ENCODE measurements at regions not wholly inside any gene's neighbourhood (a gene's known extent, or its start where the extent isn't known, plus 50 kb on each side); places are given as distances from the start of the nearest gene placed in this dataset.

DNA sequence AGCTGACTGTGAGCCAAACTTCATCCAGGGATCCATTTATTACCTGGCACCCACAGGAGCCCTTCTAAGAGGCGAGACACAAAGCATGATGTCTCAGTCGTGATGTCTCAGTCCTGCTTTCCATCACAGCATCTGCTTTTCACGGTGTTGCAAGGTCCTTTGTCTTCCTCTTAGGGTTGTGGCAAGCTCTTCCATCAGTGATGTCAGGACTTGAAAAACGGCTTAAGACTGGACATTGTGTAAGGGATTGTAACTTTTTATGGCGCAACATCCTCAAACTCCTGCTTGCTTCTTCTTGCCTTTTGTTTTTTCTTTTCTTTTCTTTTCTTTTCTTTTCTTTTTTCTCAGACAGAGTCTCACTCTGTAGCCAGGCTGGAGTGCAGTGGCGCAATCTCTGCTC is 586.5 kb upstream of the TMEM132C start:
- no peak for DNase-seq (ENCODE audit: low spot score)

DNA sequence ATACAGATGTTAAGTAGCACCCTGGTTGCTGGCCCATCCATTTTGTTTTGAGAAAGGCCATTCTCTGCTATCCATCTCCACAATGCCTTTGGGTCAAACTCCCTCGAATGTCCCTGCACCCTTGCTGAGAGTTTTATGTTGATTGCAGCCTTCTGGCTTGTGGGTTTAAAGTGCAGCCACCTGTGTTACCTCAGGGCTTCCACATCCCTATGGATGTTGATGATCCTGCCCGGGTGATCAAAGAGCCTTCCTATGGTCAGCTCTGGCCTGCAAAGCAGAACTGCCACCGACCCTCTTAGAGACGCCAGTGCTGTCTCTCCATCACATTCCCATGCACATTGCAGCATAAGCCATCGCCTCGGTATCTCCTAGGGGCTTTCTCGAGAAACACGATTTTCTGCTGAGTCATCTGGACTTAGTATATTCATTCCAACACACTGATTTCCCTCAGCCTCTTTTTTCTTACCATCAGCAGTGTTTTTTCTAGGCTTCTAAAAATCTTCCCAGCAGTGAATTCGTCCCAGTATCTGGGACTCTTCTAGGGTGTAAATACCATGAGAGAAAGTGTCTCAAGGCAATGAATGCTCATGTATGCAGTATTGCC is 585.7 kb upstream of the TMEM132C start:
- no peak for DNase-seq (ENCODE audit: low spot score)

DNA sequence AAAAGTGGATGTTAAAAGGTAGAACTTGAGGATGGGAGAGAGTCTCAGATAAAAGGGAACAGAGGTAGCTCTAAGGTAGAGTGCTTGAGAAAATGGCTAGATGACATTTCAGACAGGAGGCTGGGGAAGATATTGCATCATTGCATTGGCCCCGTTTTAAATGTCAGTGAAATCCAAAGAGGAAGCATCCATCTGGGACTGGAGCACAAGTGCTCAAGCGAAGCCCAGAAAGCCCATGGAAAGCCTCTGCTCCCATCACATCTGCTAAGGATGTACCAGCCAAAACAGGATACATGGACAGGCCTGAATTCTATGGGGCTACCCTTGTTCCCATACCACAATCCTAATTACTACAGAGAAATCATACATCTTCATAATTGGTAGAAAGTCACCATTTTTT is 581.5 kb upstream of the TMEM132C start:
- DNase-seq (ENCODE audit: low spot score) = no peak

DNA sequence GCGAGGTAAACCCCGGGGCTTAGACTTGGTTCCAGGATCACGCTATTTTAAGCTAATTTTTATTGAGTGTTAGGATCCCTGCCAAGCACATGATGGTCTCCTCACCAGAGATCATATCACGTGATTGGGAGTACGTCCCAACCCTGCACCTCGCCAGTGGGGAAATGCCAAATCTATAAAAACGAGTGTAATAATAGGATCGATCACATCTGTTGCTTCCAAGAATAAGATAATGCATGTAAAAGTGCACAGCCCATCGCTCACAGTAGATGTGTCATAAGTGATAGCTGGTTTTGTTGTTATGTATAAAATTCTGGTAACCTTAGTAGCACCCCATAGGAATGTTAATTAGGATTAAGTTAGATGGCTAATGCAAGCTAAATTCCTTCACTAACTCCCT is 581.0 kb upstream of the TMEM132C start:
- no peak for DNase-seq (ENCODE audit: low spot score)

DNA sequence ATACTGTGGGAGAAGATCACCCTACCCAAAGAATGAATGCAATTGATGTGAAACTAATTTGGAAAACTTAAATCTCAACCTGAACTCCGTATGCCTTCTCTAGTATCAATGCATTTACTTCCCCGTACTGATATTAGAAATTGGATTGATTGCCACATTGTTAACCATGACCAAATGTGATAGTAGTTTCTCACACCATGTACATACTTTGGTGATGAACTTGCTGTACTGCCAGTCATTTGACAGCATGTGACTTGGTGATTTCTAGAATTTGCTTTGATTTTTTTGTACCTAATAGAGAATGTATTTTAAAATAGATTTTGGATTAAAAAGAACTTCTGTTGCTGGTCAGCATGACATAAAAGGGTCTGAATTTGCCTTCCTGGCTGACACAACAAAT is 579.8 kb upstream of the TMEM132C start:
- DNase-seq (ENCODE audit: low spot score) = no peak

DNA sequence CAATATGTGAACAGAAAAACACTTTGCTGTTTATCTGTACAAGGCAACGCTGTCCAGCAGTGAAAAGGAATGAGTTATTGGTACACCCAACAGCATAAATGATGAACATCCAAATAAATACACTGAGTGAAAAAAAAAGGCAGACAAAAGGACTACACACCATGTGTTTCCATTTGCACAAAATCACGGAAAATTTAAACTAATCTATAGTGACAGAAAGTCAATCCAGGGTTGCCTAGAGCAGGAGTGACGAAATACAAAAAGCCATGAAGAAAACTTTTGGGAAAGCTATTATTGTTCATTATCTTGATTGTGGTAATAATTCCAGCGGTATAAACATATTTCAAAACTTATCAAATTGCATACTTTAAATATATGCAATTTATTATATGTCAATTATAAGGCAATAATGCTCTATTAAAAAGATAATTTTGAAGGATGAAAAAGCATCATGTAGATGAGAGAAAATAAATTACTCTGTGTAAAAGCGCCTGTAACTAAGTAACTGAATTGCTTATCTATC is 578.0 kb upstream of the TMEM132C start:
- DNase-seq (ENCODE audit: low spot score) = no peak

DNA sequence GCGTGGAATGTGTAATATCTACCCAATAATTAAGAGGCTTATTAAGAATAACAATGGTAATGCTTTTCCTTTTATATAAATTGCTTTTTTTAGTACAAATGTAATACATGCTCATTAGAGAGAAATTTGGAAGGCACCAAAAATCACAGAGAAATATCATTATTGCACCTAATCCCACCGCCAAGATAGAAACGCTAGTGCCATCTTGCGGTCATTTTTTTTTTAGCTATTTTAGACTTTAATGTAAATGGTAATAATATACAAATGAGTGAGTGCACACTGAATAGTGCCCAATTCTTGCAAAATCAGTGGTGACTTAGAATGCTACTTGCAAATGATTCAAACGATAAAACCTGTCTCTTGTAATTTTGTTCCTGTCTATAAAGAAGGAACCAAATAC is 576.8 kb upstream of the TMEM132C start:
- no peak for DNase-seq (ENCODE audit: low spot score)

DNA sequence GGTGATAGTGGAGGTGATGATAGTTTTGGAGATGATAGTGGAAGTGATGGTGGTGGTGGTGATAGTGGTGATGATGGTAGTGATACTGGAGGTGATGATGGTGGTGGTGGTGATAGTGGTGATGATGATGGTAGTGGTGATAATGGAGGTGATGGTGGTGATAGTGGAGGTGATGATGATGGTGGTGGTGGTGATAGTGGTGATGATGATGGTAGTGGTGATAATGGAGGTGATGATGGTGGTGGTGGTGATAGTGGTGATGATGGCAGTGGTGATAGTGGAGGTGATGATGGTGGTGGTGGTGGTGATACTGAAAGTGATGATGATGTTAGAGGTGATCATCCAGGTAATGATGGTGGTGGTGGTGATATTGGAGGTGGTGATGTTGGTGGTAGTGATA is 570.0 kb upstream of the TMEM132C start:
- no peak for DNase-seq (ENCODE audit: low spot score)

DNA sequence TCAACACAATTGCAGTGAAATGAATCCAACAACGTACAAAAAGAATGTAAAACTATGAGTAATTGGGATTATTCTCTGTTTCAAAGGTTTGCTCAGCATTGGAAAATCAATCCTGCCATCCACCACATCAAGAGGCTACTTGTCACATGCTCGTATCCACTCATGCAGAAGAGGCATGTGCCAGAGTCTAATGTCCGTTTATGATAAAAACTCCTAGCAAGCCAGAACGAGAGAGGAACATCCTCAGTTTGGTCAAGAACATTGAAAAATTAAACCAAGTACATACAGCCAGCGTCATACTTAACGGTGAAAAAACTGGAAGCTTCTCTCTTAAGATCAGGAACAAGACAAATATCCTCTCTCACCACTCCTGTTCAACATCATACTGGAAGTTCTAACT is 563.9 kb upstream of the TMEM132C start:
- no peak for DNase-seq (ENCODE audit: low spot score)

DNA sequence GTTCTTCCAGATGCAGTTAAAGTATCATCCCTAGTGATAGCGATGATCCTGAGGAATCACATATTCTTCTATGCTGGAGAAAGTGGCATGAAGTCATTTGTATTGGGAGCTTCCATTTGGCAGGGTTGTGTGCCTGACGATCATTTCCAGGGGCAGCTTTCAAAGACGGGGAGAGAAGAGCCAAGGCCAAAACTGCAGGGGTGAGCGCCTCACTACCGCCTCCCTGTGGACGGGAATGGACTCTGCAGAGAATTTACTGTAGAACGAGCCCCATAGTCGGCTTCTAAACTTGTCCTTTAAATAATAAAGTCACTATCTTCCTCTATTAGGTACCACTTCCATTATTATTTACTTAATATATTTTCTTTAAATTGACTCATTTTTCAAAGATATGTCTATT is 555.9 kb upstream of the TMEM132C start:
- no peak for DNase-seq (ENCODE audit: low spot score)

DNA sequence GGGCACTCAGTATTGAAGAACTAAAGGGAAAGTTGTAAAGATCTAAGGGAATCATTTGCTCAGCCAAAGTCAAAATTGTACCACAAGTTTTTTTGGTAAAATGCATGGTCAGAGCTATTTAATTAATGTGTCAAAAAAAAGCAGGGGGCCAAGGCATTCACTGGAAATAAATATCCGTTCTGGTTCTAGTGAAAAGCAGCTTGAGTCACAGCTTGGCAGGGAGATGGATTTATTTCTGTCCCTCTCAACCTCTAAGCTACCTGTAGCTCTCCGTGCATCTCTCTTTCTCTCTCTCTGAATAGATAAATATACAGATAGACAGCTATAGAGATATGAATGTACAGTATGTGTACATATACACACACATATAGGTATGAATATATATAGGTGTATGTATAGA is 554.4 kb upstream of the TMEM132C start:
- DNase-seq (ENCODE audit: low spot score) = no peak

DNA sequence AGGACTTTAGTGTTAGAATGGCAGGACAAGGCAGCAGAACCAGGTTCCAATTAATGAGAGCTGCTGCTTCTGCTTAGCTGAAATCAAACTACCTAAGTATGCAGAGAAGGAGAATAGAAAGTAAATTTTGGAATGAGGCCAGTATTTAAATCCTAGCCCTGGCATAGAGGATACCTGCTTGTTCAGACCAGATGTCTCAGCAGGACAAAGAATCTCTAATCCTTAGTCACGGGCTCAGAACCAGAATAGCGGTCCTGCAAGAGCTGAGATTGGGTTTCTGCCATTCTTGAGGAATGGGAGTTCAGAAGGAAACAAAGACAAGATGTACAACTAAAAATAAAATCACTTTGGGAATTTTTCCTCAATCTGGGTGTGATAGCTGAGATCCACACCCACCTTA is 550.8 kb upstream of the TMEM132C start:
- no peak for DNase-seq (ENCODE audit: low spot score)

DNA sequence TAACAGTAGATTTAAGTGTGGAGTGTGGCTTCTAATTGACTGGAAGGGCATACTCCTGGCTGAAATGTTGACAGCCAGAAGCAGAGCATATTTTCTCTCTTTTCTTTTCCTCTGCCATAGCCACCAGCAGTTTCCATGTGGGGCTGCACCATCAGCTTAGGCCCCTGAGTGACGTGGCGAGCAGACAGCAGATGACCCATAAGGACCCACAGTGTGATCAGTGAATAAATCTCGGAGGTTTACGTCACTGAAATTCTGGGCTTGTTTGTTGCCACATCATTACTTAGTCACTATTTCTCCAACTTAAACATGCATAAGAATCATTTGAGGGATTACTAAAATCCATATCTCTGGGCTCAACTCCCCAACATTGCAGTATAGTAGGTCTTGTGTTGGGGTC is 549.7 kb upstream of the TMEM132C start:
- DNase-seq (ENCODE audit: low spot score) = no peak

DNA sequence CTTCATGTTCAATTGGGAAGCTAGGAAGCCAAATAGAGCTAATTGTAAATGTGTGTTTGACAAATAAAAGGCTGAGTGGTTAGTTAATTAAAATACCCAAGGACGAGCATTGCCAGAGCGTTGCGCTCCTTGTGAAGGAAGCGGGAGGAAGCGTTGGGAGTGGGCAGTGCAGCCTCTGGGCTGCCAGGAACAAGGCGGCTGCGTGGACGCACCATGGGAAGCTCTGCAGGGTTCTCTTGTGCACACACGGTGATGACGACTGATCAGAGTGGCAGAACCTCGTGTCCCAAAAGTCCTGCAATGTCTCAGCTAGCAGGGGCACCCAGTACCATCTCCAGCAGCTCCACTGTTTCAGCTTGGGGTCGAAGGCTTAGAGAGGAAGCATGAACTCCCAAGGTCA is 546.6 kb upstream of the TMEM132C start:
- no peak for DNase-seq (ENCODE audit: low spot score)

DNA sequence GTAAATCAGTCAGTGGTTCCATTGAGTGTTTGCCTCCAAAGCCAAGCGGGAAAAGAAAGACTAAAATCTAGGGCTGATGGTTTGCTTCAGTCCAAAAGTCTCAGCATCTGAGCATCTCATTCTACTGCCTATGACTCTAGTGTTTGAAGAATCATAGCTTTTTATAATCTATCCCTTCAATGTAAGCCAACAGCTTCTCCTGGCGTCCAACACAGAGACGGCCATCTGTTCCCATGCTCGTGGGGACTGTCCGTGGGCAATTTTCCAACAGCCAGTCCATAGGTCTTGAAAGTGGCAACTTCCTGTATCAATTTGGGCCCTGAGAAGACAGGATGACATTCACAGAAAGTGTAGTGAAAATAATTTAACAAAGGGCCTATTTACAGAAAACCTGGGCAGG is 544.4 kb upstream of the TMEM132C start:
- no peak for DNase-seq (ENCODE audit: low spot score)

DNA sequence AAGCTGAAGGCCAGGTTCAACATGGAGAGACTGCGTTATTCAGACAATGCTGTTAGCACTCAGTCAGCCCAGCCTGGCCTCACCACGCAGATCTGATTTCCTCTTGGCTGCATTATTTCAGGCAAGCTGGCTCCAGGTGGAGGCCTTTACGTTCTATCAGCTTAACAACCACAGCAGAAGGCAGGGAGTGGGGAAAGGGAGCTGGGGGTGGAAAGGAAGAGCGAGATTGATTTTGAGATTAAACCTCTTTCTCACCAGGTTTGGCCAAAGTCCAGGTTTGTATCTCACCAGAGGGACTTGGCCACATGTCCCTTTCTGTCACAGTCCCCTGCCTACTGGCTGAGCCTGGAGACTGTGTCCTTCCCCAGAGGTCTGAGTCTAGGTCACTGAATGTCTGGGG is 543.7 kb upstream of the TMEM132C start:
- no peak for DNase-seq (ENCODE audit: low spot score)

DNA sequence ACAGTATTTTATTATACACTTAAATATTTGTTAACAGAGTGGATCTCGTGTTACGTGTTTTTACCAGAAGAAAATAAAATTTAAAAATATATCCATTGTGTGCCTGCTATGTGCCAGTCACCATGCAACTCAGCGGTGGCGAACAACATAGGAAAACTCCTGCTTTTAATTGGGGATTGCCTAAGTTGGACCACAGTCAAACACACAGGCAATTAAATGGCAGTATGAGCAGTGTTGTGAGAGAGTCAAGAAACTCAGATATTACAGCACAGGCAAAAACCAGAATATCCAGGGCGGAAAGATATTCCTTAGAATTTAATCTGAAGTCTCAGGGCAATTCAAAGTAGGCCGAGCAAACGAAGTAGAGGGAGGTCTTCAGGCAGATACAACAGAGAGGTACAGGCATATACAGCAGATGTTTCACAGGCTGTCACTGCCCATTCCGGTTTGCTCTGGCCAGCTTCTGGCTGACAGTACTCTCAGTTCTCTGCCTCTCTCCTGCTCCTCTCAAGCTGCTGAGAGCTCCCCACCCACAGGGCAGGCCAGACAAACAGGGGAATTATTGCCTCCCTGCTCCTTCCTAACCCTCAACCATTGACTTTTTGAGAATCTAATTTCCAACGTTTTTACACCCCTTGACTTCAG is 540.2 kb upstream of the TMEM132C start:
- peak; percentile 34 for DNase-seq (ENCODE audit: low spot score)

DNA sequence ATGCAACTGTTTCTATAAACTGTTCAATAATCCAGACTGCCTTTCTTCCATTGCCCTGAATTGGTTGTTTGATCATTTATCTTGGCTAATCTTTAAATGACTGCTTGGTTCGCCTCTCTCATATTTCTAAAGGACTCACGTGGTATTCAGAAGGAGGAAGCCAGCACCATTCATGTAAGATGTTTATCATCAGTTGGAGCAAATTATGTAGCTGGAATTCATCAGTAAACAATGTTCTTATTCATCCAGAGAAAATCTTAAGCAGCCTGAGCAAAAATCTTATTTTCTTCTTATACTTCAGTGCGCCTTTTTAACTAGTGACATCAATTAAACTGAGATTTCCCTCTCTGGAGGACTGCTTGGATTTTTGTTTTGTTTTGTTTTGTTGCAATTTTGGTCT is 538.7 kb upstream of the TMEM132C start:
- peak; percentile 46 for DNase-seq (ENCODE audit: low spot score)

DNA sequence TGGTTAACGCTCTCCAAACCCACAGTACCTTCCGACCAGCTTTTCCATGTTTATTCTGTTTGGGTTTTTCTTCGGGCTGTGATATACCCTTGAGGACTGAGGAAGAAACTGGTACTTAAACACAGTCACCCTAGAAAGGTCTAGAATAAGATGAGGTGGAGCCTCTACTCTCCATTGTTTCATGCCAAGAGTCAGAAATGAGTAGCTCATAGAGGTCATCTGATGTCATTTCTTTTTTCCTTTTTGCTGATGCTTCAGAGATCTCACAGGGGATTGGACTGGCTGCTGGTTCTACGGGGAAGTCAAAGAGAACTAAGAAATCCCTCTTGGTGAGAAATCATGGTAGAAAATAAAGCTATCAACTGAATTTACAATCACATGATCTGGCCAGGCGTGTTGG is 538.2 kb upstream of the TMEM132C start:
- DNase-seq (ENCODE audit: low spot score) = no peak

DNA sequence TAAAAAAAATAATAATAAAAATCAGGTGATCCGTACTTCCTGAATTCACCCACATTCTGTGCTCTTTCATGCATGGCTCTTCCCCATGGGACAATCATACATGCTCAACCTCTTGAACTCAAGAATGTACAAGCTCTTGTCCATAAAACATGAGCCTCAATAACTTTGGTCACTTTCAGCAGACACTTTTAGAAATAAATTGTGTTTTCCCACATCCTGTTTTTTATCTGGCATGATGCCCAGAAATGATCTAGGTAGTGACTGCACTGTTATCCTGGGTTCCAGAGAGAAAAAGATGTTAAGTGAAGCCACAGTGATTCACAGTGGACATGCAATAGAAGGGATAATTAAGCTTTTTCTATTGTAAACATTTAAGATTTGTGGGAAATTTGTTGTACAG is 537.6 kb upstream of the TMEM132C start:
- DNase-seq (ENCODE audit: low spot score) = peak; percentile 15

DNA sequence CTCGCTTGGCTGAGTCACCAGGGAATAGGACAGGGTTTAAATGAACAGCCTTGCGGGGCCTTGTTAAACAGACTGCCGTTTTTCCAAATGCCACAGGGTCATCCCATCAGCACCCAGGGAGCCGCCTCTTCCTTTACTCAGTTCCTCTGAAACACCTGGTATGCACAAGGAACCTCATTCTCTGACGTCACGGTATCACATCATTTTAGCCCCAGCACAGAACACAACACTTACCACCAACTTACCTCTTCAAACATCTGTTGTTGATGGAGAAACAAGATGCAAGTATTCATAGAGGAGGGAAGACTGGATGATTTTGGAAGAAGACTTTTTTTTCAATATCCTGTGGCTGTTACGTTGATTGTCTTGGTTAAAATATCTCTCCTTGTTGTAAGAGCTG is 535.3 kb upstream of the TMEM132C start:
- no peak for DNase-seq (ENCODE audit: low spot score)

DNA sequence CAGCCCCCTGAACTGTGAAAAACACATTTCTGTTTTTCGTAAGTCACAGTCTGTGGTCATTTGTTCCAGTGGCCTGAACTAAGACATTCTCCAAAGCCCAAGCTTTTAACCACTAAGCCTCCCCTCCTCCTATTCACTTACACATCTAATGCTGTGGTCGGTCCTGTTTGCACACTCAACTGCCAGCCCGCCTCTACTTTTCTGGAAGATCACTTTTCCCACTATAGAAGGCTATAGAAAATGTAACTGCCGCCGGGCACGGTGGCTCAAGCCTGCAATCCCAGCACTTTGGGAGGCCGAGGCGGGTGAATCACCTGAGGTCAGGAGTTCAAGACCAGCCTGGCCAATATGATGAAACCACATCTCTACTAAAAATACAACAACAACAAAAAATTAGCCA is 524.7 kb upstream of the TMEM132C start:
- no peak for DNase-seq (ENCODE audit: low spot score)

DNA sequence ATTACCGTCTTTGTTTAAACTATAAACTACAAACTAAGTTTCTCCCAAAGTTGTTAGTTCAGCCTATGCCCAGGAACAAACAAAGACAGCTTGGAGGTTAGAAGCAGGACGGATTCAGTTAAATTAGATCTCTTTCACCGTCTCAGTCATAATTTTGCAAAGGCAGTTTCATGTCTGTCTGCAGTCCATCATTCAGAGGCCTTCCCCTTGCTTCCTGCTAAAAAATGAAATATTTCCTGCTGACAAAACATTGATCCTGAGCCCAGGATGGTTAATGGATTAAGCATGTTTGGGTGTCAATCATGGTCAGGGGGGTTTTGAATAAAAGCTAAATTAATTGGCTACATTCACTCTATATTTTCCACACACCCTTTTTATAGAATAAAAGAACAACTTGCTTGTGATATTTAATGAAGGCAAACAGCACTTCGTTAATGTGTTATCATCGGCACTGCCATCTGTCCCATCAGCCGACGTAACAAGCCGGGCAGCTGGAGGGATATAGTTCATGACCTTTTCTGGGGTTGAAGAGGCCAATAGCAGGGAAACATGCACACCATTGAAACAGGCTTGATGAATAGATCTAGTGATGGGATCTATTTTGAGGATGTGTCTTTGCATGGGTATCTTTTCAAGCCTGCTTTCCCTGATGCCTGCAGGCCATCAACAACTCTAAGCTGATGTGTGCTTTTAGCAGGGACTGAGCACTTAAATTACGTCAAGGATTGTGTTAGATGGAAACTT is 521.3 kb upstream of the TMEM132C start:
- no peak for DNase-seq (ENCODE audit: low spot score)

DNA sequence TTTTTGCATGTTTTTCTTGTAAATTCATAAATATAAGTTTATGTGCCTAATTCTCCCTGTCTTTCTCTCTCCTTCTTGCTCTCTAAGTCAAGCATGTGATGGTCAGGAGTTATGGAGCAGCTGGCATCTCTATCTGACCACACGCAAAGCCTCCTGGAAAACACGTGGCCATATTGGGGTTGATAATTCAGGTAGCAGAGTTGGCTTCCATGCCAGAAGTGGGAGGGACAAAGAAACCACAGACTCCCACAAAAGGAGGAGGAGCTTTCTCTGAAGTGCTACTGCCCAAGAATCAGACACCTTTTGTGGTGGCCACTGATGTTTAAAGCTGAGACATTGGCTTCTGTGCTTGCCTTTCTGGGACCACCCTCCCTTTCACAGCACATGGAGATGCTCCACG is 517.6 kb upstream of the TMEM132C start:
- no peak for DNase-seq (ENCODE audit: low spot score)

Data from AG08395 (cell line).